Activated naive CD8-positive, alpha-beta T cell treated with anti-CD3 and anti-CD28 coated beads, Interleukin-2, amount 50 U/mL, for 24 hours (primary cell): ENCODE measurements at regions not wholly inside any gene's neighbourhood (a gene's known extent, or its start where the extent isn't known, plus 50 kb on each side); places are given as distances from the start of the nearest gene placed in this dataset.
"Not testable (repeated sequence)": the region's sequence is repeated elsewhere in the genome, so short reads cannot be mapped to it uniquely, and the experiment has no call there.

Experiments
- ATAC-seq: fragments of 150-1000 bp; cut with Tn5 transposase; one replicate; pipeline ENCODE4 v1.10.0; 2021
- DNase-seq: peaks from one replicate; pipeline ENCODE4 v3.0.0; 2021
- H3K27ac Mint-ChIP-seq: one replicate; pipeline ENCODE4 v1.8.0; 2021; ENCODE audit warnings: mild to moderate bottlenecking, mixed read lengths
- H3K27me3 Mint-ChIP-seq: one replicate; pipeline ENCODE4 v1.8.0; 2021; ENCODE audit warnings: mixed read lengths
- H3K36me3 Mint-ChIP-seq: one replicate; pipeline ENCODE4 v1.8.0; 2021; ENCODE audit warnings: low read depth, mixed read lengths
- H3K4me1 Mint-ChIP-seq: one replicate; pipeline ENCODE4 v1.8.0; 2021; ENCODE audit warnings: mixed read lengths
- H3K4me3 Mint-ChIP-seq: one replicate; pipeline ENCODE4 v1.8.0; 2021; ENCODE audit warnings: mild to moderate bottlenecking, moderate library complexity, mixed read lengths
- H3K9me3 Mint-ChIP-seq: one replicate; pipeline ENCODE4 v1.8.0; 2021; ENCODE audit warnings: mixed read lengths

DNA sequence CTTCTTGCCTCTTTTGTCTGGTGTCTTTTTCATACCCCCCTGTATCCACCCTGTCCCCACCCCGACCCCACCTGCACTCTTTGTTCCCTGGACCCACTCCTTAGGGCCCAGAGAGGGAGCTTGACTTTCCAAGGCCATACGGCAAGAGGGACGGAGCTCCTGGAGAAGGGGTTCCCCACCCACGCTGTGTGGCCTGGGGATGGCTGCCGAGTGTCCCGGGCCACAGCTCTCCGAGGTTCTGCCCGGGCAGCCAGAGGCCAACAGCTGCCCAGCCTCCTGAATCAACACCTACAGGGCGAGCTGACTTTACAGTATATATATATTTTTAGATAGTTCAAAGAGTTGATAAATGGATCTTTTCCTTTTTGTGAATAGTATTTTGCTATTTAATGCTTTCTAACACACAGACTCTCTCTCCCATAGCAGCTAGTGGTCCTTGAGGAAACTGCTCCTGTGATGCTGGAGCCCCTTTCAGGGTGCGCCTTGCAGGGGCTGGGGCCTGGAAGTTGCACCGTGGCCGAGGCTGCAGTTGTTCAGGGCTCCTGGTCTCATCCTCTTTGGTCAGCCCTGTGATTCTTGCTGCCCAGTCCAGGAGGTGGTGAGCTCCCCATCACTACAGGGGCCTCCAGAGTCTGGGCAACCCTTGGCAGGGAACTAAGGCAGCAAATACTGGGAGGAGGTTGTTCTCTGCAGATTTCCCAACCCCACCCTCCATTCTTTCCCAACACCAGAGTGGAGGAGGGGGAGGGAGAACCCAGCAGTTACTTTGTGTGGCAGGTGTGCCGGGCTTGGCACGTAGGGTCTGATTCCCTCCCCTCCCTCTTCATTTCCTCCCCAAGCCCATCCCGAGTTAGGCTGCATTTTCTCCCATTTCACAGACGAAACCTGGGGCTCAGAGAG is 321.6 kb downstream of the PTPRU start:
- DNase-seq (no peak), ATAC-seq (no peak)
- Mint-ChIP-seq H3K36me3 (peaks cover 4% of the 10 kb centered on the region), H3K9me3 (peaks cover 6% of the 10 kb centered on the region), H3K27me3 (no peaks in the 10 kb centered on the region), H3K4me1 (no peaks in the 10 kb centered on the region), H3K4me3 (no peak overlapping the region), H3K27ac (no peak overlapping the region)

DNA sequence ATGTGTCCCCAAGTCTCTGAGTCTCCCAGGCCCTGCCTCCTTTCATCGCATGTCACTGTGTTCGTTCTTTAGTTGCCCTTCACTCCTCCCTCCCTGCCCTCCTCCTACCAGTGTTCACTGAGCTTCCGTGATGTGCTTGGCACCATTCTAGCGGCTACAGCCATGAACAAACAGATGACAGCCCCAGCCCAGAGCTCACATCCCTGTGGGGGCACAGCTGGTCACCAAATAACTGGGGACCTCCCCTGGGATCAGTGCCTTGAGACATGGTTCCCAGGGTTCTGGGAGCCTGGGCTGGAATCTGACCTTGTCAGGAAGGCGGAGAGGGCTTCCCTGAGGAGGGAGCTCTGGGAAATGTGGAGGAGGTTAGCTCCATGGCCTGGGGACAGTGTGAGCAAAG is 320.7 kb downstream of the PTPRU start:
- Mint-ChIP-seq H3K27ac (no peak overlapping the region), H3K9me3 (no peaks in the 10 kb centered on the region), H3K4me1 (no peaks in the 10 kb centered on the region), H3K36me3 (no peaks in the 10 kb centered on the region), H3K4me3 (no peak overlapping the region), H3K27me3 (no peaks in the 10 kb centered on the region)
- DNase-seq (no peak), ATAC-seq (no peak)

DNA sequence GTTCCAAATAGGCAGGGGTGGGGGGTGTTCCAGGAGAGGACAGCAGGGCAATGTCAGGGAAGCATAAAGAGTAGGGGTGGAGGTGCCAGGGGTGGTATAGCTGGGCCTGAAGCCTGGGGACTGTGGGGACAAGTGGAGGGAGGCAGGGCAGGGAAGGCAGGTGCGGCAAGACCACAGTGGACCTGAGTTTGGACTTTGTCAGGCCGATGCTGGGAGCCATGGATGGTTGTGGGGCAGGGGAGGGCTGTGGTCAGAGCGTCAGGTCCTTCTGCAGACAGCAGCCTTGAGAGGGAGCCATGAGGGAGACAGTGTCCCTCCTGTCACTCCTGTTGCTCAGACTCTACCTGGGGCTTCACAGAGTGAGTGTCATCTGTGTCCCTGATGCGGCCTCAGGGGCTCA is 320.3 kb downstream of the PTPRU start:
- H3K27me3 Mint-ChIP-seq = no peaks in the 10 kb centered on the region
- H3K4me3 Mint-ChIP-seq = no peak overlapping the region
- no peaks in the 10 kb centered on the region for H3K4me1 Mint-ChIP-seq
- no peaks in the 10 kb centered on the region for H3K9me3 Mint-ChIP-seq
- ATAC-seq (no peak), DNase-seq (no peak)
- H3K27ac Mint-ChIP-seq = no peak overlapping the region
- no peaks in the 10 kb centered on the region for H3K36me3 Mint-ChIP-seq

DNA sequence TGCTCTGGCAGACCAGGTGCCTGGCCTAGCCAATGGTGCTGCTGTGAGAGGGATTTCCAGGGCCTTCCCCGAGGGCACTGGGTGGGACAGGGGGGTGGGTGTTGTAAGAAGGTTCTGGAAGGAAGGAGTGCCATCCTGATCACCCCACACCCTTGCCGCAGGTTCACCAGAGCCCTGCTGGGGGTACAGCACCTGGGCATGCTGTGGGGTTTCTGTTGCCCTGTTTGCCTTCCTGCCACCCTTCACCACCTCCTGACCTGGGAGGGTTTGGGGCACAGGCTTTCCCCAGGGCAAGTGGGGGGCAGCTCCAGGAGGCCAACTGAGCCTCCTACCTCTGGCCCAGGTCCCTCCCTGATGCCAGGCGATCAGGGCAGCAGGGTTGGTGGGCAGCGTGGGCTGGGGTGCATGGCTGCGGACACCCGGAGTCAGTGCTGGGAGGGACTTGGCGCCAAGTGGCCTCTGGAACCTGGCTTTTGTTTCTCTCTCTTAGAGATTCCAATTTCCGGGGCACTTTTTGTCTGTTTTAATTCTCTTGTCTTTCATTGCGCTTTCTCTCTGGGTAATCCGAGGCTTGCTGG is 318.8 kb downstream of the PTPRU start:
- Mint-ChIP-seq H3K27ac (no peak overlapping the region), H3K36me3 (no peaks in the 10 kb centered on the region), H3K4me1 (no peaks in the 10 kb centered on the region), H3K27me3 (no peaks in the 10 kb centered on the region), H3K4me3 (no peak overlapping the region), H3K9me3 (no peaks in the 10 kb centered on the region)
- DNase-seq (no peak), ATAC-seq (no peak)

DNA sequence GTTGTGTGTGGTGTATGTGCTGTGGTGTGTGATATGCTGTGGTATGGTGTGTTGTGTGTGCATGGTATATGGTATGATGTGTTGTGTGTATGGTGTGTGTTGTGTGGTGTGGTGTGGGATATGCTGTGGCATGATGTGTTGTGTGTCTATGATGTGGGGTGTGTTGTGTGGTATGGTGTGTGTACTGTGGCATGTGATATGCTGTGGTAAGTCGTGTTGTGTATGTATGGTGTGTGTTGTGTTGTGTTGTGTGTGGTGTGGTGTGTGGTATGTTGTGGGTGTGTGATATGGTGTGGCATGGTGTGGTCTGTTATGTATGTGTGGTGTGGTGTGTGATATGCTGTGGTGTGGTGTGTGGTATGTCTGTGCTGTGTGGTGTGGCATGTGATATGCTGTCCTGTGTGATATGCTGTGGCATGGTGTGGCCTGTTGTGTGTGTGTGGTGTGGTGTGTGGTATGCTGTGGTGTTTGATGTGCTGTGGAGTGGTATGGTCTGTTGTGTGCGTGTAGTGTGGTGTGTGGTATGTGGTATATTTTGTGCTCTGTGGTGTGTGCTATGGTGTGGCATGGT is 318.0 kb downstream of the PTPRU start:
- Mint-ChIP-seq H3K27ac (no peak overlapping the region), H3K4me1 (no peaks in the 10 kb centered on the region), H3K36me3 (no peaks in the 10 kb centered on the region), H3K4me3 (no peak overlapping the region), H3K9me3 (no peaks in the 10 kb centered on the region), H3K27me3 (no peaks in the 10 kb centered on the region)
- ATAC-seq = no peak
- DNase-seq = no peak

DNA sequence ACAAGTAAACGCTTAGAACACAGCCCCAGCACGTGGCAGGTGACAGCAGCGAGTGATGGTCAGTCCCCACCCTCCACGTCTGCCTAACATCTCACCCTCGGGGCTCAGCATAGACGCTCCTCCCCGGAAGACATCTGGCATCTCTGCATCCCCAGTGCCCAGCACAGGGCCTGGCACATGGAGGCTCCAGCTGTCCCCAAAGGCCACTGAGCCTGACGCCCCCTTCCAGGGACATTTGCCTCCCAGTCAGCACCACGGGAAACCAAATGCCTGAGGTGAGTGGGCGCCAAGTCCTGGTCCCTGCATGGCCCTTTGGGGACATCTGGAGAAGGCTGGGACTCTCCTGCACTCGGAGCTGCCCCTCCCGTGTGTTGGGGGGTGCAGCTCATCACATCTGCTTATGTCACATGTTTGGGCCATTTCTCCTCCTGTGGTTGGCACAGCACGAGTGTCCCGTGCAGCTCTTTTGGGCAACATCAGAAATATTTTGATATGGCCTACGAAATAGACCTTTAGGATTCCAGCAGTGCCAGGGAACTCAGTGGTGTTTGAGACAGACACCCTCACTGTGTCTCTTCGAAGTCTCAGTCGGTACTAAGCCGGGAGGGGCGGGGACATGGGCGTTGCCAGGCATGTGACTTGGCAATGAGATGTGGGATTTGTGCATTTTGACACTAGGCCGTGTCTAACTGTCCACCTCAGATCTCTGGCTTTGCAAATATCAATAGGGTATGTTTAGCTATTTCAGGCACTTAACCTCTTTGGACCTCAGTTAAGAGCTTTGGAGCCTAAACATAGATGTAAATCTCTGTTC is 315.0 kb downstream of the PTPRU start:
- DNase-seq = no peak

DNA sequence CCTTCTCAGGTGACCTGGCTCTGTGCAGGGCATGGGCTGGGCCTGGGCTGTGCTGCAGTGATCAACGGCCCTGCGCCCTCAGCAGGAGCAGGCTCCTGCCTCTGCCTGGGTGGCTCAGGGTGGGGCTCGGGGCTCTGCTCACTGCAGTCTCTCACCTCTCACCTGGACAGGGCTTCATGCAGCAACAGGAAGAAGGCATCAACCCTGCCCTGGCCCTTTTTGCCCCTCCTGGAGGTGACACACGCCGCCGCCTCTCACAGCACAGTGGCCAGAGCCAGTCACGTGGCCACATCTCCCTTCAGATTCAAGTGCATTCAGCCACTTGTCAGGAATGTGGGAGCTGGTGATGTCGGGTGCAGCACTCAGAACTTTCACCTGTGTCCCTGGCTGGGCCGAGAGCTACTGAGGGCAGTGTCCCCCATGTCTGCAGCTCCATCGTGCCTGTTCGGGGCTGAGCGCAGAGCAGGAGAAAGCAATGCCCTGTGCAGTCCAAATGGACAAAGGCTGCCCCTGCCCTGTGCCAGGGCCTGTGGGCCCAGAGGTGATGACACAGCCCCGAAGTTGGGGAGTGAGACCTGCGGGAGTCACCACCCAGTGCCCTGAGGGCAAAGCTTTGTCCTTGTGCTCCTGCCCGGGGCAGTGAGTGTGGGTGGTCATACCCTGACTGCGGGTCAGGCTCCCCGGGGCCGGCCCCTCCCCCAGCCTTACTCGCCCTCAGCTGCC is 314.0 kb downstream of the PTPRU start:
- Mint-ChIP-seq H3K4me1 (no peaks in the 10 kb centered on the region), H3K4me3 (no peak overlapping the region), H3K27ac (no peak overlapping the region), H3K9me3 (no peaks in the 10 kb centered on the region), H3K36me3 (no peaks in the 10 kb centered on the region), H3K27me3 (no peaks in the 10 kb centered on the region)
- ATAC-seq (no peak), DNase-seq (no peak)

More for the DNA sequence above, 315.0 kb downstream of the PTPRU start:
- ATAC-seq = no peak
- no peaks in the 10 kb centered on the region for H3K27me3 Mint-ChIP-seq
- no peak overlapping the region for H3K27ac Mint-ChIP-seq
- H3K9me3 Mint-ChIP-seq = no peaks in the 10 kb centered on the region
- no peaks in the 10 kb centered on the region for H3K36me3 Mint-ChIP-seq
- no peaks in the 10 kb centered on the region for H3K4me1 Mint-ChIP-seq
- H3K4me3 Mint-ChIP-seq = no peak overlapping the region

DNA sequence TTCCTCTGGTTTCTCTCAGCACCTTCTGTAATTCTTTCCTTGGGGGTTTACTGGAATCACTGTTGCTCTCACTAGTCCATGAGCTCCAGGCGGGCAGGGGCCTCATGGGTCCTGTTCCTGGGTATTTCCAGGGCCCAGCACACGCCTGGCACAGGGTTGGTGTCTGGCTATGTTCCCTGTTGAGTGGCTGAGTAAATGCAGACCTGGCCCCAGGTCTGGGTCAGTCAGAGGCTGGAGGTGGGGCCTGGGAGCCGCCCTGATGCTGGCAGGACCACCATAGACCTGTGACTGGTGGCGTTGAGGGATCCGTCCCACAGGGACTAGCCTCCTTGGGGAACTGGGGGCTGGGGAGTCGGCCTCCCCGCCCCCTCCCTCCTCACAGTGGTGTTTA is 313.4 kb downstream of the PTPRU start:
- not testable (repeated sequence) for H3K27ac Mint-ChIP-seq, H3K4me1 Mint-ChIP-seq, H3K36me3 Mint-ChIP-seq, H3K27me3 Mint-ChIP-seq, H3K9me3 Mint-ChIP-seq, ATAC-seq, H3K4me3 Mint-ChIP-seq, DNase-seq

DNA sequence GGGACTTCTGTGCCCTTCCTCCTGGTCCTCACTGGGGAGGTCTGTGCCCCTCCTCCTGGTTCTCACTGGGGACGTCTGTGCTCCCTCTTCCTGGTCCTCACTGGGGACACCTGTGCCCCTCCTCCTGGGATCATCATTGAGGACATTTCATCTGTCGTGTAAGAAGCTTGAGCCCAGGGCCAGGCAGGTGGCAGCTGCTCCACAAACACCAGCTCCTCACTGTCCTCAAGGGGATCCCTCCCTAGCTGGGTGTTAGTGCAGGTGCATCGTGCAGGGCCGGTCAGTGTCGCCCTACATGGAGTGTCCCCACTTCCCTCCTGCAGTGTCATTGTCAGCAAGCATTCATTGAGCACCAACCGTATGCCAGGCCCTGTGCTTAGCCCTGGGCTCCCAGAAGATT is 312.7 kb downstream of the PTPRU start:
- Mint-ChIP-seq H3K27me3 (no peaks in the 10 kb centered on the region), H3K27ac (no peak overlapping the region), H3K36me3 (no peaks in the 10 kb centered on the region), H3K9me3 (no peaks in the 10 kb centered on the region), H3K4me3 (no peak overlapping the region), H3K4me1 (no peaks in the 10 kb centered on the region)
- ATAC-seq (no peak), DNase-seq (no peak)

DNA sequence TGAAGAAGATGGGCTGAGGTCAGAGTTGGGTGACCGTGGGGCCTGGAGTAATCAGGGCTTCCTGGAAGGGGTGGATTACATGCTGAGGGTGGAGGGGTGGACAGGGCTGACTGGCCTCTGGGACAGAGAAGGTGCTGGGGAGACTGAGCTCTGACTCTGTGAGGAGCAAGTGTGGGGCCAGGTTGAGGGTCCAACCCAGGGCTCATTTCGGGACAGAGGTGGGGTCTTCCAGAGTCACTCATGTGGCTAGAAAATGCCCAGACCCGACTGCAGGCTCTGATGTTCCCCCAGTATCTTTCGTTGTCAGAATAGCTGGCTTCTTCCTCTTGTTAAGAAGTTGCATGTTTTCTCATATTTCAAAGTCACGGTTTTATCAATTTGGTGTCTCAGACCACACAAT is 311.8 kb downstream of the PTPRU start:
- ATAC-seq (no peak), DNase-seq (no peak)
- no peak overlapping the region for H3K27ac Mint-ChIP-seq
- H3K27me3 Mint-ChIP-seq = no peaks in the 10 kb centered on the region
- no peak overlapping the region for H3K4me3 Mint-ChIP-seq
- no peaks in the 10 kb centered on the region for H3K4me1 Mint-ChIP-seq
- no peaks in the 10 kb centered on the region for H3K36me3 Mint-ChIP-seq
- H3K9me3 Mint-ChIP-seq = no peaks in the 10 kb centered on the region

DNA sequence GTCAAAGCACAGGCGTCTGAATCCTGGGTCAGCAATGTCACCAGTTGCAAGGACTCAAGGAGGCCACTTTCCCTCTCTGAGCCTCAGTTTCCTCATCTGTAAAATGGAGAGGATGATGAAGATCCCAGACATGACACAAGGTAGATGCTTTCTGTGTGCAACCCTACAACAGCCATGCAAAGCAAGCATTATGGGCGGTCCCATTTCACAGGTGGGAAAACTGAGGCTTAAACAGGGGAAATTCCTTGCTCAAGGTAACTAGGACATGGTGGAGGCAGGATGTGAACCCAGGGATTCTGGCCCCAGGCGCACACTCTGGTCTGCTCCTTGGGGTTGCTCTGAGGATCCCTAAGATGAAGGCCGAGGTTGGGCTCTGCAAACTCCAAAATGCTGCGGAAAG is 311.0 kb downstream of the PTPRU start:
- Mint-ChIP-seq H3K36me3 (no peaks in the 10 kb centered on the region), H3K9me3 (no peaks in the 10 kb centered on the region), H3K27me3 (no peaks in the 10 kb centered on the region), H3K4me1 (no peaks in the 10 kb centered on the region), H3K4me3 (no peak overlapping the region), H3K27ac (no peak overlapping the region)
- DNase-seq (no peak), ATAC-seq (no peak)

DNA sequence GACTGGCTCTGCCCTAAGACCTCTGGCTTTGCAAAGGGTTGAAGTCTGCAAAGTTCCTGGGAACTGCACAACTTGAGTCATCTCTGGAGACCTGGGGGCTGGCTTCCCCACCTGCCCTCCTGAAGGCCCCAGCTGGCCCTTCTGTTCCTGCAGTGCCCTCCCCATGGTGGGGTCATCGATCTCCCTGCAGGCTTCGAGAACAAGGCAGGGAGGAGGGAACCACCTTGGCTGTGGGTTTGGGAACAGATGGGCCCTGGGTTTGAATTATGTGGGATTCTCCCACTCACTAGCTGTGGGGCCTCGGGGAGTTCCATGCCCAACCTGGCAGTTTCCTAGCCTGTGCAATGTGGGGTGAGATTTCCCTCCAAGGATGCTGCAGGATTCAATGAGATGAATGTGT is 310.2 kb downstream of the PTPRU start:
- no peaks in the 10 kb centered on the region for H3K36me3 Mint-ChIP-seq

DNA sequence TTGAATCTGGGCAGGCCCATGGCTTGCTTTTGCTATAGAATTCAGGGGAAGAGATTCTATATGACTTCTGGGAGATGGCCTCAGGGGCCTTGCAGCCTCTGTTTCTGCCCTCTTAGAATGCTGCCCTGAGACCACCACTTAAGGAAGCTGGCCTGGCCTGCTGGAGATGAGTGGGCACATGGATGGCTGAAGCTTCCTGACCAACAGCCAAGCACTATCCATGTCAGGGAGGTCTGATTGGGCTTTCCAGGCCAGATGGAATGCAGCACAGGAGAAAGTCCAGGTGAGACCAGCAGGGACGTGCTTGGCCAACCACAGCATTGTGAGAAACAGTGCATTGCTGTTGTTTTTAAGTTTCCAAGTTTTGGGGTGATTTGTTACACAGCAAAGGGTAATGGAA is 308.1 kb downstream of the PTPRU start:
- no peaks in the 10 kb centered on the region for H3K27me3 Mint-ChIP-seq
- H3K9me3 Mint-ChIP-seq = no peaks in the 10 kb centered on the region
- DNase-seq = no peak
- H3K4me1 Mint-ChIP-seq = no peaks in the 10 kb centered on the region
- no peak overlapping the region for H3K4me3 Mint-ChIP-seq
- no peak overlapping the region for H3K27ac Mint-ChIP-seq
- no peaks in the 10 kb centered on the region for H3K36me3 Mint-ChIP-seq
- ATAC-seq = no peak

More for the DNA sequence above, 310.2 kb downstream of the PTPRU start:
- Mint-ChIP-seq H3K4me1 (no peaks in the 10 kb centered on the region), H3K27ac (no peak overlapping the region), H3K9me3 (no peaks in the 10 kb centered on the region), H3K27me3 (no peaks in the 10 kb centered on the region), H3K4me3 (no peak overlapping the region)
- DNase-seq (no peak), ATAC-seq (no peak)

DNA sequence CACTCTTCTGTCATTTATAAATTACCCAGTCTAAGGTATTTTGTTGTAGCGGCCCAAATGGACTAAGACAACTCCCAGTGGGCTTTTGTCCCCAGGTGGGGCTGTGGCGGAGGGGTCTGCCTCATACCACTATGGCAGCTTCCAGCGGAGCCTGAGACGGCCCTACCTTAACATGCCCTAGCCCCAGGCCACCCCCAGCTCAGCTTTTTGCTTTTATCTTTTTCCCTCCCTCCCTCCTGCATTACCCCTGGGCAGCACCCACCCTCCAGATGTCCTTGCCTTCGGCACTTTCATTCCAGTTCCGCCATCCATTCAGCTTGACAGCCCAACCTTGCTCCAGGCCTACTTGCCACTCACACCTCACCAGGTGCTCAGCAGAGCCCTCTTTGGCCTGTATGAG is 307.3 kb downstream of the PTPRU start:
- no peaks in the 10 kb centered on the region for H3K36me3 Mint-ChIP-seq

More for the DNA sequence above, 307.3 kb downstream of the PTPRU start:
- Mint-ChIP-seq H3K27ac (no peak overlapping the region), H3K4me3 (no peak overlapping the region), H3K27me3 (no peaks in the 10 kb centered on the region), H3K4me1 (no peaks in the 10 kb centered on the region), H3K9me3 (no peaks in the 10 kb centered on the region)
- DNase-seq (no peak), ATAC-seq (no peak)
